ENCODE measurements at regions not wholly inside any gene's neighbourhood (a gene's known extent, or its start where the extent isn't known, plus 50 kb on each side); places are given as distances from the start of the nearest gene placed in this dataset.

DNA sequence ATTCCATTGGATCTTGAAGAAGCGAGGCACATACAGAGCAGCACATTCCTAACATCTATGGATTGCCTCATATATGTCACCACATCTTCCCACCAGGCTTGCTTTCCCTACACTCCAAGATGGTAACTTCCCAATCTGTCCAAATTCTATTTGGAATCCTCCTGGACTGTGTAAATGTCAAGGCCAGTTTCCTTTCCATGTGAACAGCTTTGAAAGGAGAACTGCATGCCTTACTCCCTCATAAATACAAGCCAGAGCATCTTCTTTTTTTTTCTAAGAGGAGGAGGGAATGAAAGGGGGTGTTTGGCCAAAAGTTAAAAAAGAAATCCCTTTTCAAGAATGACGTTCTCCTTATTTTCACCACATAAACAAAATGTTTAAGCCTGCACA, 103.8 kb upstream of the OSR1 start:
- TF ChIP-seq, protein P1, sequence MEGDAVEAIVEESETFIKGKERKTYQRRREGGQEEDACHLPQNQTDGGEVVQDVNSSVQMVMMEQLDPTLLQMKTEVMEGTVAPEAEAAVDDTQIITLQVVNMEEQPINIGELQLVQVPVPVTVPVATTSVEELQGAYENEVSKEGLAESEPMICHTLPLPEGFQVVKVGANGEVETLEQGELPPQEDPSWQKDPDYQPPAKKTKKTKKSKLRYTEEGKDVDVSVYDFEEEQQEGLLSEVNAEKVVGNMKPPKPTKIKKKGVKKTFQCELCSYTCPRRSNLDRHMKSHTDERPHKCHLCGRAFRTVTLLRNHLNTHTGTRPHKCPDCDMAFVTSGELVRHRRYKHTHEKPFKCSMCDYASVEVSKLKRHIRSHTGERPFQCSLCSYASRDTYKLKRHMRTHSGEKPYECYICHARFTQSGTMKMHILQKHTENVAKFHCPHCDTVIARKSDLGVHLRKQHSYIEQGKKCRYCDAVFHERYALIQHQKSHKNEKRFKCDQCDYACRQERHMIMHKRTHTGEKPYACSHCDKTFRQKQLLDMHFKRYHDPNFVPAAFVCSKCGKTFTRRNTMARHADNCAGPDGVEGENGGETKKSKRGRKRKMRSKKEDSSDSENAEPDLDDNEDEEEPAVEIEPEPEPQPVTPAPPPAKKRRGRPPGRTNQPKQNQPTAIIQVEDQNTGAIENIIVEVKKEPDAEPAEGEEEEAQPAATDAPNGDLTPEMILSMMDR (IDR thresholded peaks at IDR 0.05; ENCODE audit: borderline replicate concordance, insufficient read depth, low read depth, low read length): no peak
- no peak overlapping the region for H3K4me3 ChIP-seq (ENCODE audit: low read depth, low read length)

GRCh38 chr2:19461504-19462255, 103.3 kb upstream of the OSR1 start:
- TF ChIP-seq, protein P1 (IDR thresholded peaks at IDR 0.05; ENCODE audit: borderline replicate concordance, insufficient read depth, low read depth, low read length): no peak
- H3K4me3 ChIP-seq (ENCODE audit: low read depth, low read length): no peak overlapping the region

DNA sequence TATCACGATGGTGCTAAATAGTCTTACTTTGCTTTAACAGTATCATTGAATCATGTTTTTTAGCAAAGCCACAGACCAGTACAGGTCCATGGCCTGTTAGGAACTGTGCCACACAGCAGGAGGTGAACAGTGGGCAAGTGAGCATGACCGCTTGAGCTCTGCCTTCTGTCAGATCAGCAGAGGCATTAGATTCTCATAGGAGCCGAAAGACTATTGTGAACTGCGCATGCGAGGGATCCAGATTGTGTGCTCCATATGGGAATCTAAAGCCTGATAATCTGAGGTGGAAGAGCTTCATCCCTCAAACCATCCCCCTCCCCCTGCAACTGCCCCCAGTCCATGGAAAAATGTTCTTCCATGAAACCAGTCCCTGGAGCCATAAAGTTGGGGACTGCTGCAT, 102.3 kb upstream of the OSR1 start:
- no peak overlapping the region for H3K4me3 ChIP-seq (ENCODE audit: low read depth, low read length)
- TF ChIP-seq, protein P1 (IDR thresholded peaks at IDR 0.05; ENCODE audit: borderline replicate concordance, insufficient read depth, low read depth, low read length): no peak

DNA sequence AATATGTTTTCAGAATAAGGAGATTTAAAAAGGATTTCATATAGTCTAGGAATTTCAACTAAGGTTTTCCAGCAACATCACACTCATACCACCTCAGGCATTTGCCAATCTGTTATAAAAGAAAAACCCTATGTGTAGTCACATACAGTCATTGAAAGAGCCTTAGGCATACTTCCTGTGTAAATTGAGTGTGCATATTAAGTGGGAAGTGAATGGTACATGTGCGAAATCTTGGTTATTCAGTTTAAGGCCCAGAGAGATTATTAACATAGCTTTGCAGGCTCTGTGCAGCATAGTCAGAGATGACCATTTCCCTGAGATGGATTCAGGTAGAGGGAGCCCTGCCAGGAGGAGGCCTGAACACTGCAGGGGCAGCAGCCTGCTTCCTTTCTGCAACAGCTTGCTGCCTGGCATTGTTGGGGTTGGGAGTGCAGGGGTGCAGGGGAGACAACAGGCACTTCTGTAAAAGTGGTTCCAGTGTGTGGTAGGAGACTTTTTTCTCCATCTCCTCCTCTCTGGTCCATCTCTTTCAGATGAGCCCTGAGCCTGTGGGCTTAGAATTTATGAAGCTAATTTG, 100.1 kb upstream of the OSR1 start:
- TF ChIP-seq, protein P1 (IDR thresholded peaks at IDR 0.05; ENCODE audit: borderline replicate concordance, insufficient read depth, low read depth, low read length): no peak
- no peak overlapping the region for H3K4me3 ChIP-seq (ENCODE audit: low read depth, low read length)

DNA sequence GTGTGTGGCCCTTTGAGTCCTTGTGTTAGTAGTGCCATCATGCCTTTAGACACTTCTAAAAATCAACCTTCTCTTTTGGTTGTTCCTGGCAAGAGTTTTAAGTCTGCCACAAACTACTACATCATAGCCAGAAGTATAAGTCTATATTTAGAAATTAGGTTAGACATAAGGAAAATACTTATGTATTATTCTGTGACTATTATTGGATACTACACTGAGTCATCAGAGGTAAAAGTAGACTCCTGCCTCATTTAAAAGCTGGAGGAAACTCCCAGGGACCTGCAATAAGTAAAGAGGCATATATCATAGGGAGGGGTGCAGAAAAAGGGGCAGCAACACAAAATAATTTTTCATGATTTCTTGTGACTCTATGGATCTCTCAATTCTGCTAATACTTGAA, 99.4 kb upstream of the OSR1 start:
- TF ChIP-seq, protein P1 (IDR thresholded peaks at IDR 0.05; ENCODE audit: borderline replicate concordance, insufficient read depth, low read depth, low read length): no peak
- H3K4me3 ChIP-seq (ENCODE audit: low read depth, low read length): no peak overlapping the region

DNA sequence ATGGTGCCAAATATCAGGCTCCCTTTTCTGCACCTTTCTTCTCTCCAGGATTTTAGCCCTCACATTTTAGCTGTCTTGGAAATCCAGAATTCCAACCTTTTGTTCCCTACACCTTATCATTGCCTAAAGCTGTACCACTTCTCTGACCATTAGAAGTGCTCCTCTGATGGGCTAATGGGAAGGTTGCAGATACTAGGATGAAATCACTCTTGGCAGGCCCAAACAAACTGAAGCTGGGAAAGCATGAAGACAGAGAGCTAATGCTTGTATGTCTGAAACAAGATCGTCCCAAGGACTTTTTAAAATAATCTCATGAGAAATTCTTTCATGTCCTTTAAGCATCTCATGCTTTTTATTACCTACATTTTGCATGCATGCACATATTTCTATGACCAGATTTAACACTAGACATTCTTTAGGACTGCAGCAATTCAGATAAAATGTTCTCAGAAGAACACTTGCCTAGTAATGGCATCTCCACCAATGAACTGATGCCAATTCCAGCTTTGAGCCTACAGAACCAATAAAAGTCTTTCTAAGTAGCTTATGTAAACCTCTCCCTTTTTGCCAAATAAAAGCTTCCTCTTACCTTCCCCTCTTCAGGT, 98.4 kb upstream of the OSR1 start:
- TF ChIP-seq, protein P1 (IDR thresholded peaks at IDR 0.05; ENCODE audit: borderline replicate concordance, insufficient read depth, low read depth, low read length): no peak

GRCh38 chr2:19454125-19454524, 95.7 kb upstream of the OSR1 start:
- TF ChIP-seq, protein P1 (IDR thresholded peaks at IDR 0.05; ENCODE audit: borderline replicate concordance, insufficient read depth, low read depth, low read length): no peak
- H3K4me3 ChIP-seq (ENCODE audit: low read depth, low read length): no peak overlapping the region

More for the DNA sequence above, 98.4 kb upstream of the OSR1 start:
- H3K4me3 ChIP-seq (ENCODE audit: low read depth, low read length): no peak overlapping the region
